SK-N-SH (cell line): ENCODE measurements at regions not wholly inside any gene's neighbourhood (a gene's known extent, or its start where the extent isn't known, plus 50 kb on each side); places are given as distances from the start of the nearest gene placed in this dataset.

ENCODE experiments used
- CTCF ChIA-PET: fragments of 300-600, 350-600 bp; formaldehyde crosslinking; extraction: SDS; loops from one replicate; lab custom pipeline; 2021; lab: Yijun Ruan, JAX
- POLR2A ChIA-PET: fragments of 350-600 bp; sonication (Branson Sonifier 250); formaldehyde crosslinking; extraction: SDS; loops from one replicate; lab custom pipeline; 2020; ENCODE audit warnings: antibody characterized with exemption, inconsistent platforms; lab: Yijun Ruan, JAX
- DNase-seq: peaks from one replicate; pipeline ENCODE4 v3.0.0; 2012
- H2AFZ ChIP-seq: fragments of 200-600 bp; sonication (generic); 2 replicates; pipeline ENCODE4 v1.8.1; 2016; ENCODE audit warnings: antibody characterized with exemption, mild to moderate bottlenecking, low read depth
- H3F3A ChIP-seq: fragments of 200-600 bp; sonication (generic); replicated peaks from 2 replicates; pipeline ENCODE3; 2016; ENCODE audit warnings: antibody characterized with exemption, mild to moderate bottlenecking; ENCODE audit not compliant: insufficient read depth
- H3K27ac ChIP-seq, 2 experiments: fragments of 200-500 bp in 1 of 2; fragments of 200-600 bp in 1 of 2; sonication (Bioruptor generic) in 1 of 2; sonication (generic), shearing (Covaris generic) in 1 of 2; 2 replicates each; pipeline versions ENCODE4 v1.5.1 to v1.6.1; 2014 to 2016; ENCODE audit warnings: low read depth in 2 of 2, inconsistent platforms in 1 of 2, low read length in 1 of 2, mild to moderate bottlenecking in 1 of 2, mixed read lengths in 1 of 2
- H3K27me3 ChIP-seq: fragments of 200-600 bp; sonication (generic), shearing (Covaris generic); 2 replicates; pipeline ENCODE4 v1.6.1; 2016; ENCODE audit warnings: mixed run types; ENCODE audit not compliant: insufficient read depth
- H3K36me3 ChIP-seq, 2 experiments: fragments of 200-500 bp in 1 of 2; fragments of 200-600 bp in 1 of 2; sonication (Bioruptor generic) in 1 of 2; sonication (generic) in 1 of 2; replicated peaks in 1 of 2; 2 replicates each; pipeline versions ENCODE3 to v1.5.1; 2014 to 2016; ENCODE audit warnings: low read length in 1 of 2, mild to moderate bottlenecking in 1 of 2; ENCODE audit not compliant: insufficient read depth in 2 of 2, control insufficient read depth in 1 of 2
- H3K4me1 ChIP-seq, 2 experiments: fragments of 200-500 bp in 1 of 2; fragments of 200-600 bp in 1 of 2; sonication (Bioruptor generic) in 1 of 2; sonication (generic), shearing (Covaris generic) in 1 of 2; 2 replicates each; pipeline versions ENCODE4 v1.5.1 to v1.6.1; 2014 to 2016; ENCODE audit warnings: low read depth in 1 of 2, low read length in 1 of 2, mixed run types in 1 of 2; ENCODE audit not compliant: insufficient read depth in 2 of 2, control insufficient read depth in 1 of 2
- H3K4me2 ChIP-seq: fragments of 200-600 bp; sonication (generic), shearing (Covaris generic); 2 replicates; pipeline ENCODE4 v1.6.1; 2017; ENCODE audit warnings: mixed run types
- H3K4me3 ChIP-seq, 2 experiments: fragments of 200-500 bp in 1 of 2; fragments of 200-600 bp in 1 of 2; sonication (Bioruptor generic) in 1 of 2; sonication (generic), shearing (Covaris generic) in 1 of 2; 2 replicates each; pipeline versions ENCODE4 v1.5.1 to v1.8.1; 2014 to 2016; ENCODE audit warnings: low read depth in 2 of 2, inconsistent platforms in 1 of 2, low read length in 1 of 2, mild to moderate bottlenecking in 1 of 2, mixed read lengths in 1 of 2, moderate library complexity in 1 of 2
- H3K79me2 ChIP-seq: fragments of 200-600 bp; sonication (generic); 2 replicates; pipeline ENCODE4 v1.8.1; 2017; ENCODE audit warnings: mild to moderate bottlenecking; ENCODE audit not compliant: insufficient read depth
- H3K9ac ChIP-seq: fragments of 200-600 bp; sonication (generic); 2 replicates; pipeline ENCODE4 v1.6.1; 2017; ENCODE audit warnings: mixed run types
- H3K9me2 ChIP-seq: fragments of 200-600 bp; sonication (generic); 2 replicates; pipeline ENCODE4 v1.6.1; 2017; ENCODE audit warnings: mixed run types
- H3K9me3 ChIP-seq: fragments of 200-600 bp; sonication (generic); 2 replicates; pipeline ENCODE4 v1.6.1; 2017; ENCODE audit warnings: mixed run types, mild to moderate bottlenecking, moderate library complexity
- H4K20me1 ChIP-seq: fragments of 200-600 bp; sonication (generic); 2 replicates; pipeline ENCODE4 v1.6.1; 2017; ENCODE audit warnings: mild to moderate bottlenecking, mixed run types; ENCODE audit not compliant: insufficient read depth
- CTCF ChIP-seq: fragments of 200-600 bp; sonication (generic); IDR thresholded peaks from 2 replicates; pipeline ENCODE4 v1.6.1; 2017; ENCODE audit warnings: antibody characterized with exemption, mild to moderate bottlenecking, moderate library complexity
- EP300 ChIP-seq, 2 experiments: IDR thresholded peaks; 2 replicates each; pipeline versions ENCODE4 v1.4.0 to v1.6.1; 2012; ENCODE audit warnings: borderline replicate concordance in 1 of 2, low read depth in 1 of 2, low read length in 1 of 2
- FOSL2 ChIP-seq: IDR thresholded peaks from 2 replicates; pipeline ENCODE4 v1.4.0; 2012; ENCODE audit warnings: low read depth, mild to moderate bottlenecking, moderate library complexity, borderline replicate concordance
- GABPA ChIP-seq: IDR thresholded peaks from 2 replicates; pipeline ENCODE4 v1.4.0; 2012; ENCODE audit warnings: low read depth, mild to moderate bottlenecking
- GATA2 ChIP-seq: sonication (generic); formaldehyde crosslinking; IDR thresholded peaks from 2 replicates; pipeline ENCODE4 v1.5.0; 2020; ENCODE audit warnings: mild to moderate bottlenecking, missing genetic modification reagents
- MAX ChIP-seq: IDR thresholded peaks from 2 replicates; pipeline ENCODE4 v1.4.0; 2012; ENCODE audit warnings: low read depth
- NRF1 ChIP-seq: IDR thresholded peaks from 2 replicates; pipeline ENCODE4 v1.6.1; 2012; ENCODE audit warnings: low read depth, mild to moderate bottlenecking, low read length
- PBX3 ChIP-seq: IDR thresholded peaks from 2 replicates; pipeline ENCODE4; 2012
- RCOR1 ChIP-seq: fragments of 150-350 bp; IDR thresholded peaks from 2 replicates; pipeline ENCODE4 v1.6.1; 2017; ENCODE audit warnings: antibody characterized with exemption, low read length
- REST ChIP-seq: IDR thresholded peaks from 2 replicates; pipeline ENCODE4 v1.6.1; 2012; ENCODE audit warnings: mild to moderate bottlenecking, low read depth, low read length, moderate library complexity
- TAF1 ChIP-seq: IDR thresholded peaks from 2 replicates; pipeline ENCODE4 v1.6.1; 2012; ENCODE audit warnings: low read depth, mild to moderate bottlenecking, low read length, moderate library complexity, borderline replicate concordance
- TCF12 ChIP-seq: IDR thresholded peaks from 2 replicates; pipeline ENCODE4 v1.4.0; 2012
- ZBTB33 ChIP-seq: IDR thresholded peaks from 2 replicates; pipeline ENCODE4 v1.4.0; 2012; ENCODE audit warnings: low read depth, borderline replicate concordance
- WGBS: methylation state at CpG from one replicate; pipeline ENCODE4 v1.1.6; 2017; ENCODE audit warnings: low lambda C conversion rate; 5-methylcytosine and 5-hydroxymethylcytosine counted together

- CTCF ChIA-PET = interaction anchor here (0.7 kb wide), 1 partner anchor 21 kb away, joined by 3 read pairs; no protein-coding TSS in a partner anchor
- H3F3A ChIP-seq = no peaks in the 10 kb centered on the region
- H3K4me2 ChIP-seq = no peak overlapping the region
- H3K9me3 ChIP-seq = no peaks in the 10 kb centered on the region
- H2AFZ ChIP-seq = no peak overlapping the region
- no peaks in the 10 kb centered on the region for H3K36me3 ChIP-seq
- H3K9me2 ChIP-seq = no peaks in the 10 kb centered on the region
- no peaks in the 10 kb centered on the region for H3K27me3 ChIP-seq
- no peaks in the 10 kb centered on the region for H4K20me1 ChIP-seq
- POLR2A ChIA-PET = no interaction called here
- no peak overlapping the region for H3K4me3 ChIP-seq
- H3K4me1 ChIP-seq = no peaks in the 10 kb centered on the region
- WGBS = 65% methylated on average over 13 of the region's 13 CpGs
- no peak overlapping the region for H3K27ac ChIP-seq
- TF ChIP-seq RCOR1 = no peak
- no peak for TF ChIP-seq PBX3
- no peak for TF ChIP-seq REST
- no peak for TF ChIP-seq NRF1
- TF ChIP-seq GATA2 (CRISPR knock-in tag) = no peak
- no peak for TF ChIP-seq TCF12
- TF ChIP-seq MAX = no peak
- TF ChIP-seq EP300 (IDR thresholded peaks at IDR 0.05; ENCODE audit: borderline replicate concordance in 1 of 2, low read depth in 1 of 2, low read length in 1 of 2) = no peak
- no peak for TF ChIP-seq FOSL2
- TF ChIP-seq GABPA = no peak
- no peak for TF ChIP-seq CTCF
- TF ChIP-seq TAF1 = no peak
- TF ChIP-seq ZBTB33 = no peak
- H3K9ac ChIP-seq = no peak overlapping the region
- DNase-seq = no peak
- no peaks in the 10 kb centered on the region for H3K79me2 ChIP-seq
These were observed 106.7 kb upstream of the THRB start for GRCh38 chr3:24601066-24601939.
